ENCODE measurements at regions not wholly inside any gene's neighbourhood (a gene's known extent, or its start where the extent isn't known, plus 50 kb on each side); places are given as distances from the start of the nearest gene placed in this dataset.
"Not testable (repeated sequence)": the region's sequence is repeated elsewhere in the genome, so short reads cannot be mapped to it uniquely, and the experiment has no call there.

DNA sequence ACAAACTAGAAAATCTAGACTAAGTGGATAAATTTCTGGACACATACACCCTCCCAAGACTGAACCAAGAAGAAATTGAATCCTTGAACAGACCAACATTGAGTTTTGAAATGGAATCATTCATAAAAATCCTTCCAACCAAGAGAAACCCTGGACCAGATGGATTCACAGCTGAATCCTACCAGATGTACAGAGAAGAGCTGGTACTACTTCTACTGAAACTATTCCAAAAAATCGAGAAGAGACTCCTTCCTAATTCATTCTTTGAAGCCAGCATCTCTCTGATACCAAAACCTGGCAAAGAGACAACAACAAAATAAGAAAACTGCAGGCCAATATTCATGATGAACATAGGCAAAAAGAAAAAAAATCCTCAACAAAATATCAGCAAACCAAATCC, 227.4 kb downstream of the RPAP3 start:
- DNase-seq: no peak

DNA sequence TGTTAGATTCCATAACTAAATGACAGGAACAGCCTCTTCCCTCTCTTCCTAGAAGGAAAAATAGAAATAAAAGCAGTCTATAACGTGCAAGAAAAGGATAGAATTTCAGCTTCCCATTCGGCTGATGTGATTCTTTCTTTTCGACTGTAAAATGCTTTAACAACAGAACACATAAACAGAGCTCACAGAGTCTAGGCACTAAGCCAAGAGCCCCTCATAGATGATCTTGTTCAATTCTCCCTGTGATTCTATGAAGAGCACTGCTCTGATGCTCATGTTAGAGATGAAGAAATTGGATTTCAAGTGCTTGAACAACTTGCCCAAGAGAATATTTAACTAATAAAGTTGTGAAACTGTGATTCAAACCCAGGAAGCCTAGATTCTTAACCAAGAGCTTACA, 232.7 kb downstream of the RPAP3 start:
- no peak for DNase-seq

DNA sequence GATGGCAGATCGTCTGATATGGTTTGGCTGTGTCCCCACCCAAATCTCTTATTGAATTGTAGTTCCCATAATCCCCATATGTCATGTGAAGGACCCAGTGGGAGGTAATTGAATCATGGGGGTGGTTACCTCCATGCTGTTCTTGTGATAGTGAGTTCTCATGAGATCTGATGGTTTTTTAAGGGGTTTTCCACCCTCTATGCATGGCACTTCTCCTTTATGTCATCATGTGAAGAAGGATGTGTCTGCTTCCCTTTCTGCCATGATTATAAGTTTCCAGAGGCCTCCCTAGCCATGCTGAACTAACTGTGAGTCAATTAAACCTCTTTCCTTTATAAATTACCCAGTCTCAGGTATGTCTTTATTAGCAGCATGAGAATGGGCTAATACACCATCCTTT, 235.5 kb downstream of the RPAP3 start:
- DNase-seq: not testable (repeated sequence)

DNA sequence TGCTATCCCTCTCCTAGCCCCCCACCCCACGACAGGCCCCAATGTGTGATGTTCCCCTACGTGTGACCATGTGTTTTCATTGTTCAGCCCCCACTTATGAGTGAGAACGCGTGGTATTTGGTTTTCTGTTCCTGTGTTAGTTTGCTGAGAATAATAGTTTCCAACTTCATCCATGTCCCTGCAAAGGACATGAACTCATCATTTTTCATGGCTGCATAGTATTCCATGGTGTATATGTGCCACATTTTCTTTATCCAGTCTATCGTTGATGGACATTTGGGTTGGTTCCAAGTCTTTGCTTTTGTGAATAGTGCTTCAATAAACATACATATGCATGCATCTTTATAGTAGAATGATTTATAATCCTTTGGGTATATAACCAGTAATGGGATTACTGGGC, 241.9 kb downstream of the RPAP3 start:
- not testable (repeated sequence) for DNase-seq

DNA sequence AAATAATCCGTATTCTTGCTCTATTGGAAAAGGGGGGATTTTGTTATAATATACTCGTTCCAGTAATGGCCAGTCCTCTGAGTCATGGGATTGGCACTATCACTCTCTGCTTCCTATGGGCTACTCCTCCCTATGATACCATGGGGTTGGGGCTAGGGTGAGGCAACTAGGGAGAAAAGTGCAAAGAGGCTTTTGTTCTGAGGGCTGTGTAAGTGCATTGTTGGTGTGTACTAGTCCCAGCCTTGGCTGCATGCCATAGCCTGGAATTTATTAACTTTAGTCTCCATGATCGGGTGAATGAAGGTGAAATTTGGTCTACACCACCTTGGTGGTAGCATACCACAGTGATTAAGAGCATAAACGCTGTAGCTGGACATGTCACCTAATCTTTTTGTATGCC, 247.6 kb downstream of the RPAP3 start:
- no peak for DNase-seq

DNA sequence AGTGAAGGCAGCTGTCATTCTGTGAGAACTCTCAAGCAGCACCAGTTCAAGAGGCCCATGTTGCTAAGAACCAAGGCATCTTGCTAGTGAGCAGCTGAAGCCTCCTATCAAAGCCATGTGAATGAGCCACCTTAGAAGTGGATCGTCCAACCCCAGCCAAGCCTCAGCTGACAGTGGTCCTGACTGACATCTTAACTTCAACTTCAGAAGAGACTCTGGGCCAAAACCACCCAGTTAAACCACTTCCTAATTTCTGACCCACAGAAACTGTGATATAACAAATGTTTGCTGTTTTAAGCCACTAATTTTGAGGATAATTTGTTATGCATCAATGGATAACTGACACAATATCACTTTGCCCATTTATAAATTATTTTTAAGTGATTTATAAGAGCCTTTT, 256.0 kb downstream of the RPAP3 start:
- DNase-seq: no peak

DNA sequence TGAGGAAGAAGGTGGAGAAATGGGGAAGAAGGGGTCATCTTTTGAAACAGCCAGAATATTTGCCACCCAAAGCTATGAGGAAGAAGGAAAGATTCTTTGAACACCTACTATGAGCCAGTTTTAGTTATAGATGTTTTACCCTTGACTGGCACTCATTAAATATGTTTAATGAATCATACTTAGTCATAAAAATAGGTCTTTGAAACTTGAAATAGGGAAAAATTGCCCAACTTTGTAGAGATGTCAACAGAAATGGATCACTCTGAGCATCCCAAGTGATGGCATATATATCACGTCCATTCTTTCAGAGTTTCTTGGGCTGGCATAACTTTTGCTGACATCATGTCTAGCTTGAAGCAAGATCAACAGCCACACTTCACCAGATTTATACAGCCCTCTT, 263.5 kb downstream of the RPAP3 start:
- DNase-seq: no peak

DNA sequence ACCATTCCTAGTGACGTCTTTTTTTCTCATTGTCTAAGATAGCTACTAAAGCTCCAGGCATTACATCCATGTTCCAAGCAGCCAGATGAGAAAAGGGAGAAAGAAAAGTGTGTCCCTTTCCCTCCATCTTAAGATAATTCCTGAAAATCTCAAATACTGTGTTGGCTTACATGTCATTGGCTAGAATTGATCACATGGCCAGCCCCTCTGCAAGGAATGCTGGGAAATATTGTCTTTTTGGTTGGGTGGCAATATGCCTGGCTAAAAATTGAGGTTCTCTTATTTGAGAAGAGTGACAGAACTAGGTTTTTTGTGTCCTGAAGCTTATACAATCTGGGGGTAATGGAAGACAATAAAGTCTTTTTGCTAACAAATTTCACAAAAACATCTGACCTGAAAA, 264.3 kb downstream of the RPAP3 start:
- DNase-seq: no peak

DNA sequence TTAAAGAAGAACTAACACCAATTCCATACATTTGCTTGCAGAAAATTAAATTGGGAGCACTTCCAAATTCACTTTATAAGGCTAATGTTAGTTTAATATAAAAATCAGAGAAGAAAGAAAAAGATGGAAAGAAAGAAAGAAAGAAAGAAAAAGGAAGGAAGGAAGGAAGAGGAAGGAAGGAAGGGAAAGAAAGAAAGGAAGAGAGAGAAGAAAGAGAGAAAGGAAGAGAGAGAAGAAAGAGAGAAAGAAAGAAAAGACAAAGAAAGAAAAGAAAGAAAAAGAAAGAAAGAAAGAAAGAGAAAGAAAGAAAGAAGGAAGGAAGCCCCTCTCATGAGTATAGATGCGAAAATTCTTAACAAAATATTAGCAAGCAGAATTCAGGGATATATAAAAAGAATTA, 267.7 kb downstream of the RPAP3 start:
- no peak for DNase-seq

DNA sequence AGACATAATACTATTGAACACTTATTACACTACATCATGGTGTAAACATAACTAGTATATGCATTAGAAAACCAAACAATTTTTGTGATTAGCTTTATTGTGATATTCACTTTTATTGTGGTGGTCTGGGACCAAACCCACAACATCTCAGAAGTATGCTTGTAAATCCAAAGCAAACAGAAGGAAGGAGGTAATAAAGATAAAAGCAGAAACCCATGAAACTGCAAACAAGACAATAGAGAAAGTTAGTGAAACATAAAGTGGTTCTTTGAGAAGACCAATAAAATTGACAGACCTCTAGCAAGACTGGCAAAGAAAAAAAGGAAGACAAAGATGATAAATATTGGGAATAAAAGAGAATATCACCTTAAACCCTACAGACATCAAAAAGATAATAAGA, 268.3 kb downstream of the RPAP3 start:
- DNase-seq: no peak

DNA sequence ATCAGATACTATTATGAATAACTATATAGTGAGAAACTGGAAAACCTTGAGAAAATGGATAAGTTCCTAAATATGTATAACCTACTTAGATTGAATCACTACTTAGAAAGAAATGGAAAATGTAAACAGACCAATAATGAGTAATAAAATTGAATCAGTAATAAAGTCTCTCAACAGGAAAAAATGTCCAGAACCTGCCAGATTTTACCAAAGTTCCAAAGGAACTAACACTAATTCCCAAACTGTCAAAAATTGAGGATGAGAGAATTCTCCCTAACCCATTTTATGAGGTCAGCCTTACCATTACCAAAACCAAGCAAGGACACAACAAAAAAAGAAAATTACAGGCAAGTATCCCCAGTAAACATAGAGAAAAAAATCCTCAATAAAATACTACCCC, 272.0 kb downstream of the RPAP3 start:
- no peak for DNase-seq

DNA sequence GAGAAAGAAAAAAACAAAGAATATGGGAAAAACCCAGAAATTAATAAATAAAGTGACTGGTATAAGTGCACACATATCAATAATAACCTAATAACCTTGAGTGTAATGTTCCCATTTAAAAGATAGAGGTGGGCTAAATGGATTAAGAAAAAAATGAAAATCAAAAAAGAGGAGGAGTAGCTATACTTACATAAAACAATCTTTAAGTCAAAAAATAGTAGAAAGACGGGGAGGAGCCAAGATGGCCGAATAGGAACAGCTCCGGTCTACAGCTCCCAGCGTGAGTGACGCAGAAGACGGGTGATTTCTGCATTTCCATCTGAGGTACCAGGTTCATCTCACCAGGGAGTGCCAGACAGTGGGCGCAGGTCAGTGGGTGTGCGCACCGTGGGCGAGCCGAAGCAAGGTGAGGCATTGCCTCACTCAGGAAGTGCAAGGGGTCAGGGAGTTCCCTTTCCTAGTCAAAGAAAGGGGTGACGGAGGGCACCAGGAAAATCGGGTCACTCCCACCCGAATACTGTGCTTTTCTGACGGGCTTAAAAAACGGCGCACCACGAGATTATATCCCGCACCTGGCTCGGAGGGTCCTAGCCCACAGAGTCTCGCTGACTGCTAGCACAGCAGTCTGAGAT, 279.0 kb downstream of the RPAP3 start:
- not testable (repeated sequence) for DNase-seq

DNA sequence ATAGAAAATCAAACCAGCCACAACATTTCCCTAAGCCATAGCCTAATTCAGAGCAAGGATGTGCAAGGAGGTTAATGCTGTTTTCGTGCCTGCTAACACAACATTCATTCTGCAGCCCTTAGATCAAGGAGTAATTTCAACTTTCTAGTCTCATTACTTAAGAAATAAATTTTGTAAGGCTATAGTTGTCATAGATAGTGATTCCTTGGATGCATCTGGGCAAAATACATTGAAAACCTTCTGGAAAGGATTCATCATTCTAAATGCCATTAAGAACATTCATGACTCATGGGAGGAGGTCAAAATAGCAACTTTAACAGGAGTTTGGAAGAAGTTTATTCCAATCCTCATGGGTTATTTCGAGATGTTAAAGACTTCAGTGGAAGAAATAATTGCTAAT, 283.2 kb downstream of the RPAP3 start:
- no peak for DNase-seq

DNA sequence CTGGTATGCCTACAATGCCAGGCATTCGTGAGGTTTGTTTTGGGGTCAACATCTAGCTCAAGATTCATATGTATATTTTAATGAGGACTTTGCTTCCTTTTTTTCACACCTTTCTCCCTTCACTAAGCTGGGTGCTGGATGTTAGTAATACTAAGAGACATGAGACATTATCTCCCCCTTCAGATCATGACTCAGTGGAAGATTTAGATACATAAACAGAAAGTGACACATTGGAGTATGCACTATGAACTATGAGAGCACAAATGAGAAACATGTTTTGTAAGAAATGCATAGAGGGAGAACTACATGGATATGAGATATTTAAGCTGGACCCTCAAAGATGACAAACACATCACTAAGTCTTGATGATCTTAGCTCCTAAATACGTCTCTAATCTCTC, 286.3 kb downstream of the RPAP3 start:
- DNase-seq: no peak

DNA sequence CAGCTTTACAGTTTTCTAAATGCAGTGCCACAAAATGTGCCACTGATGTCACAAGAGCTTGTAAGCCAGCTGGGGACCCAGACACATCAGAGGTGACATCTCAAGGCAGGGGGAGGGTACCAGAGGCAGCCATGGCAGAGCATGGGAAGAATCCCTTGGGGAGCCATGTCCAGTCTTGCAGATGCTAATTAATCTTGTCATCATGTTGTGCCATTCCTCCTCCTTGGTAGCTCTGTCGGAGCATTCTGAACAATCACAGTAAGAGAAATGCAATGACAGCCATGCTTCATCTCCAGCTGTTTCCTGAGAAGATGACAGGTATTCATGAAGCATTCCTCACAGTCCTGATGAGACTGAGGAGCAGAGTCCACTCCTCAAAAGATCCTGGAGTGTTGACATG, 287.9 kb downstream of the RPAP3 start:
- DNase-seq: no peak

DNA sequence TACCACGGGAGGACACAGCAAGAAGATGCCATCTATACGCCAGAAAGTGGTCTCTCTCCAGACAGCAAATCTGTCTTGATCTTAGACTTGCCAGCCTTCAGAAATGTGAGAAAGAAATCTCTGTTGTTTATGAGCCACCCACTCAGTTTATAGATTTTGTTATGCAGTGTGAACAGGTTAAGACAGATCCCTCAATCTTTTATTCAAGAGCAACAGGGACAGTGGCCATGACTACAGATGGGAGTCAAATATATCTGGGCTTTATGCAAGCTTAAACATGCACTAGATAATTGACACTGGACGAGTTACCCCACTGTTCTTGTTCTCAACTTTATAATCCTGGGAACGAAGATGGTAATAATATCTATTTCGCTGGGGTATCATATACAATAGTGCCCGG, 288.7 kb downstream of the RPAP3 start:
- DNase-seq: no peak

DNA sequence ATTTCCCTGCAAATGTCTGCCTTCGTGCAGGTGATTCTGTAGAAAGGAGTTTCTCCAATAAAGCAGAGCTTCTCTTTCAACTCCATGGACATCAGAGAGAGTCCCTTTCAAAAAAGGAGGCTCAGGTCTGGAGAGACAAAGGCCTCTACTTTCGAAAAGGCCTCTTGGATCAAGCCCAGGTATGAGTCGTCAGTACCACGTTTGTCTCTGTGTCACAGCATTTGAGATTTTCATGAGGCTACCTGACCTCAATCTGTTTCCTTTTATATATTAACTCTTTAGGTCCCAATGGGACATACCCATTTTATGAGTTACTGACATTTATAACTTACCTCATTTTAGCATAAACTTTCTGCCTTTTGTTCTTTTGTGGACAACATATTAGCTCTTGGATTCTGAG, 290.8 kb downstream of the RPAP3 start:
- DNase-seq: no peak

DNA sequence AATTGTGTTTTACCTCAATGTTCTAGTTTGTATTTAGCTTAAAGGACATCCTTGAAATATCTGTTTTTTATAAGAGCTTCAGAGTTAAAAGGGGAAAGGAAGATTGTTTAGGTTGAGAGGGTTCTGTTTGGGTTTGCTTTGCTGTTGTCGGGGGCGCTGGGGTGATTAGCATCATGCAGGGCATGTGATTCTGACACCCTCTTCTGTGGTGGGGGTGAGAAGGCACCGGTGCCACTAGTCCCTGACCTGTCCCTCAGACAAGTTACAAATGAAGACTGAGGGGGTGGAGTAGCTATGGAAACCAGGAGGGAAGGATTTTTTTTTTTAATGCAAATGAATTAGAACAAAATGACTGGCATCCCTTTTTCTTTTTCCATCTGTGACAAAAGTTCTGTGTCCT, 291.3 kb downstream of the RPAP3 start:
- DNase-seq: no peak

DNA sequence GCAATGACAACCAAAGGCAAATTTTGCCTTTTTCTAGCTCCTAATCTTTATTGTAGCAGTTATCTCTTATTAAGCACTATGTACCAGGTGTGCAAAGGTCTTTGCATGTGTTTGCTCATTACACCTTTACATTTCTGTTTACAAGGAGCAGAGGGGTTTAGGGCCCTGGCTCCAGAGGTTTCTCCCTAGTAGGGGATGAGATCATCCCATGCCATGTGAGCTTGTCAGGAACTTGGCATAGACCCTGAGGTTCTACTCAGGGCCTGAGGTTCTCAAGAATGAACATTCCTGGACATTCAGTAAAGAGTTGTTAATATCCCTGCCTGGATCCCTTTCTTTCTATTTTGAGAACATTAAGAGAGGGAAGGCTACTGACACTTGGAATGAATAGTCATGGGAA, 292.0 kb downstream of the RPAP3 start:
- no peak for DNase-seq

DNA sequence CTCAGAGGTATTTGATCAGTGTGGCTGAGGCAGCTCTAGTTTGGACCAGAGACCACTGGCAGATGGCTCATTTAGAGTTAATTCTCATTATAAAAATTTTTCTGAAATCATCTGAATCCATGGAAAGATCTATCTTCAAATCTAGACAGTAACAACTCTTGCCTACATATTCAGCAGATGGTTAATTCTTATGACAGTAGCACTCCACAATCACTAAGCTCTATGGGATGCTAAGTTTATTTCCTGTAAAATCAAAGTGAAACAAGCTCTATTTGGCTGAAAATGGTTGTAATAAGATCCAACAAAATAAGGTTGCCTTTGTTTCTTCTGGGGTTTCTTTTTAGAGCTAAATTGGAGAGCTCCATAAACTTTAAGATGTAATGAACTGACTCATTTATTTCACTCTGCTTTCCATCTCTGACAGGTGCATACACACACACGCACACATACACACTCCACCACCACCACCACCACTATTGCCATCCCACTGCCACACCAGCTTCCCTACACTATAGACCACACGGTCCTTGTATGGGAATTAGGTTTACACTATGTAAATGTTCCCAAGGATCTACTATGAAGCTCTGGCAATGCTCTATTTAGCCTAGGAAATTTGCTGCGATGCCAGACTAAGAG, 293.1 kb downstream of the RPAP3 start:
- DNase-seq: no peak

DNA sequence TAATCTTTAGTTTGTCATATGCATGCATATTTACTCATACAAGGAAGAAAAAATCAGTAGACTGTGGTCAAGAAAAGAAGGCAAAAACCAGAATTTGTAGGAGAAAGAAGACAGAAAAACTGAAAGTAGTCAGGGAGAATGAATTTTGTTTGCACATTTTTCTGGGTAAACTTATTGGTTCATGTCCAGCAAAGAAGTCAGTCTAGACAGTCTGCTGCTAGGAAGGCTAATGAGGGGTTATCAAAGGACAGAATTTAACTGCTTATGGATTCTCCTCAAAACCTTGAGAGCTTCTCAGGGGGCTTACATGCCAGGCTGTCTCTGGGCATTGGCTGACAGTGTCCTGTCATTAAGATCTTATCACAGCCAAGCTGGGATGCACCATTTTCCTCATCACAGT, 293.9 kb downstream of the RPAP3 start:
- no peak for DNase-seq

DNA sequence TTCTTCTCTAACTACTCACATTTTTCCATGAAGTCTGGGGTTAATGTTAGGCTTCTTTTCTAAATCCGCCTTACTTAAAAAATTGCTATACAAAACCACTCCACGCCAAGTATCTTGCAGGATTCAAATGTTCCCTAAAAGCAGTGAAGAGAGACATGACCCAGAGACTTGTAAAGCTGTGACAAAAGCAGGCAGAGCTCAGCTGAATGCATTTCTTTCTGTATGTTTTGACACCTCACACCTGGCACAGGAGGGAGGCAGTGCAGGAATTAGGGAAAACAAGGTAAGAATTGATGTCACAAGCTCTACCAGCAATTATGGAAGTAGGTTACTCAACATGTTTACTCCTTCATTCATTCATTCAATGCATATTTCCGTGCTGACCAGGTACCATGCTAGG, 295.0 kb downstream of the RPAP3 start:
- DNase-seq: no peak

DNA sequence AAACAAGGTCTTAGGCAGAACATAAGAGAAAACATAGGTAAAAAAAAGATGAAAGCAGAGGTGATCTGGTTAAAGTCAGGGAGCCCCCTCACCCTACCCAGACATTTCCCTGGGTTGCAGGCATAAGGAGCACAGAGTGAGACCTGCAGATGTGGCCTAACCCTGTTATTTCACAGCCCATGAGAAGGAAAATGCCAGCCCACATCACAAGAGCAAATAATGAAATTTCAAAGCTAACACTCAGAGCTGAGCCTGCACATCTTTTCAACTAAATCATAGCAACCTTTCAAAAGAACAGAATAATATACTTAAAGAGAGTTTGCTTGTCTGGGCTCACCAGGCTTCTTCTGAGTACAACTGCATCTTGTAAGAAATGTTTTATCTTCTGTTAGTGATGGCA, 295.4 kb downstream of the RPAP3 start:
- DNase-seq: no peak

DNA sequence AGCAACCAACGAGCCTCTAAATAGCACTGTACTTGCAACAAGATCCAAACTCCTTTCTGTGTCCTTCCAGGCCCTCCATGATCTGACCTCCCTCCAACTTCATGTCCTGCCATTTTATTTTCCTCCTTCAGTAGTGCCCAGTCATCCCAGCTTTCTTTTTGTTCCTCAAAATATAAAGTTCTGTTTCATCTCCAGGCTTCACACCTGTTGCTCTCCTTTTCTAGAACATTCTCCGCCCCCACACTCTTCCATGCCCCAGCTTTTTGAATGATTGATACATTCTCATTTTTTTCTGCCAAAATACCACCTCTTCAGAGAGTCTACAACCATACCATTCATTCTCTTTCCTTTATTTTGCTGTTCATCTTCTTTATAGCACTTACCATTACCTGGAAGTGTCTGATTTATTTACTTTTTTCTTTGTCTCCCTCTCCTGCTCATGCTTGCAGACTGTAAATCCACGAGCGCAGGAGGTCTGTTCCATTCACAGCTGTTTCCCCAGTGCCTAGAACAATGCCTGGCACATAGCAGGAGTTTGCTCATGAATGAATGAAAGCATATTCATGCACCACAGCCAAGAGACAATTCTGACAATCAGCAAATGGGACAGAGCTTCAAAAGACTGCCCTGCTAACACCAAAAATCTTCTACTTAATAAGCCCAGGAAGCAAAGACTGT, 296.4 kb downstream of the RPAP3 start:
- DNase-seq: no peak

Data from GF-D8 (cell line).